HG02763 (cell line): ENCODE measurements at regions not wholly inside any gene's neighbourhood (a gene's known extent, or its start where the extent isn't known, plus 50 kb on each side); places are given as distances from the start of the nearest gene placed in this dataset.

Source experiments
- ATAC-seq: cut with Tn5 transposase; IDR thresholded peaks from one replicate; pipeline ENCODE4 v1.9.1; 2021; ENCODE audit warnings: mild to moderate bottlenecking, moderate library complexity; ENCODE audit not compliant: unreplicated experiment

- no peak for ATAC-seq
Observed at GRCh38 chr1:29785137-29785527, 548.8 kb downstream of the PTPRU start.

- ATAC-seq, result no peak
Observed at GRCh38 chr1:29784276-29785136, 548.2 kb downstream of the PTPRU start.

- ATAC-seq, result no peak
Observed at GRCh38 chr1:29783508-29784275, 547.4 kb downstream of the PTPRU start.

GRCh38 chr1:29782846-29783507 is 546.7 kb downstream of the PTPRU start:
- ATAC-seq, result no peak

- no peak for ATAC-seq
Observed at GRCh38 chr1:29779146-29779545, 542.8 kb downstream of the PTPRU start.

- ATAC-seq, result no peak
Observed at GRCh38 chr1:29777522-29777921, 541.2 kb downstream of the PTPRU start.

GRCh38 chr1:29774355-29774754 is 538.0 kb downstream of the PTPRU start:
- no peak for ATAC-seq

- no peak for ATAC-seq
Observed at GRCh38 chr1:29772584-29773100, 536.3 kb downstream of the PTPRU start.

- no peak for ATAC-seq
Observed at GRCh38 chr1:29767769-29768425, 531.6 kb downstream of the PTPRU start.

GRCh38 chr1:29767088-29767685 is 530.9 kb downstream of the PTPRU start:
- no peak for ATAC-seq

GRCh38 chr1:29762635-29763034 is 526.3 kb downstream of the PTPRU start:
- no peak for ATAC-seq

- no peak for ATAC-seq
Observed at GRCh38 chr1:29761159-29761928, 525.0 kb downstream of the PTPRU start.

GRCh38 chr1:29760067-29760564 is 523.8 kb downstream of the PTPRU start:
- no peak for ATAC-seq

GRCh38 chr1:29758781-29759499 is 522.6 kb downstream of the PTPRU start:
- ATAC-seq, result no peak

GRCh38 chr1:29757866-29758780 is 521.8 kb downstream of the PTPRU start:
- ATAC-seq, result no peak

- ATAC-seq, result no peak
Observed at GRCh38 chr1:29756901-29757725, 520.8 kb downstream of the PTPRU start.

- no peak for ATAC-seq
Observed at GRCh38 chr1:29756498-29756897, 520.2 kb downstream of the PTPRU start.
